Kidney (tissue), 13 donors: ENCODE measurements at regions not wholly inside any gene's neighbourhood (a gene's known extent, or its start where the extent isn't known, plus 50 kb on each side); places are given as distances from the start of the nearest gene placed in this dataset.

Experiments
- DNase-seq, 5 donors: peaks; one replicate each; pipeline ENCODE4 v3.0.0-alpha.2; 2013 to 2020
- FAIRE-seq: peaks from 2 replicates; lab custom pipeline; 2012; peaks lifted over from hg19 to GRCh38; lab: Jason Lieb, UNC
- H3K27ac ChIP-seq, 2 donors: one replicate each; pipeline ENCODE4 v1.7.0; 2013; ENCODE audit warnings: low read depth in 2 of 2, low read length in 2 of 2, inconsistent platforms in 1 of 2
- H3K27me3 ChIP-seq: one replicate; pipeline ENCODE4 v1.7.1; 2013; ENCODE audit warnings: low read length, inconsistent platforms; ENCODE audit not compliant: control insufficient read depth, insufficient read depth
- H3K36me3 ChIP-seq, 3 donors: one replicate each; pipeline versions ENCODE4 v1.7.0 to v1.7.1; 2013; ENCODE audit warnings: low read length in 3 of 3, control low read depth in 1 of 3, inconsistent platforms in 1 of 3; ENCODE audit not compliant: insufficient read depth in 3 of 3, control insufficient read depth in 2 of 3
- H3K4me1 ChIP-seq, 3 donors: one replicate each; pipeline versions ENCODE4 v1.7.0 to v1.7.1; 2013; ENCODE audit warnings: low read length in 3 of 3, inconsistent platforms in 1 of 3, low read depth in 1 of 3; ENCODE audit not compliant: control insufficient read depth in 2 of 3, insufficient read depth in 2 of 3
- H3K4me3 ChIP-seq, 3 donors: one replicate each; pipeline versions ENCODE4 v1.7.0 to v1.8.1; 2013; ENCODE audit warnings: low read length in 3 of 3, control low read depth in 1 of 3, inconsistent platforms in 1 of 3
- H3K9ac ChIP-seq, 3 donors: one replicate each; pipeline versions ENCODE4 v1.7.0 to v1.7.1; 2013; ENCODE audit warnings: low read length in 3 of 3, control low read depth in 1 of 3, inconsistent platforms in 1 of 3
- H3K9me3 ChIP-seq, 3 donors: one replicate each; pipeline versions ENCODE4 v1.7.0 to v1.7.1; 2013; ENCODE audit warnings: low read length in 3 of 3, control low read depth in 1 of 3, inconsistent platforms in 1 of 3; ENCODE audit not compliant: control insufficient read depth in 2 of 3, insufficient read depth in 1 of 3
- intact Hi-C: fragments of 100-400 bp; cut with DNase I; formaldehyde crosslinking; loops from one replicate; pipeline ENCODE4 v1.11.1; 2022
- TF ChIP-seq, protein P1 (sequence below): IDR thresholded peaks from 3 replicates; pipeline ENCODE4 v1.5.1; 2012; ENCODE audit warnings: mild to moderate bottlenecking, moderate library complexity, borderline replicate concordance; ENCODE audit not compliant: insufficient read depth; ENCODE audit errors: extremely low read depth
- donor health status: control.
- donor health status: control.
- donor health status: control.
- donor health status: control.
- donor health status: control.
- donor health status: DM: yes; HTN: yes; CAD: no.
- donor health status: Normal renal cell carcinoma (clear cell type).

- no peaks in the 10 kb centered on the region for H3K9me3 ChIP-seq
- TF ChIP-seq, protein P1, sequence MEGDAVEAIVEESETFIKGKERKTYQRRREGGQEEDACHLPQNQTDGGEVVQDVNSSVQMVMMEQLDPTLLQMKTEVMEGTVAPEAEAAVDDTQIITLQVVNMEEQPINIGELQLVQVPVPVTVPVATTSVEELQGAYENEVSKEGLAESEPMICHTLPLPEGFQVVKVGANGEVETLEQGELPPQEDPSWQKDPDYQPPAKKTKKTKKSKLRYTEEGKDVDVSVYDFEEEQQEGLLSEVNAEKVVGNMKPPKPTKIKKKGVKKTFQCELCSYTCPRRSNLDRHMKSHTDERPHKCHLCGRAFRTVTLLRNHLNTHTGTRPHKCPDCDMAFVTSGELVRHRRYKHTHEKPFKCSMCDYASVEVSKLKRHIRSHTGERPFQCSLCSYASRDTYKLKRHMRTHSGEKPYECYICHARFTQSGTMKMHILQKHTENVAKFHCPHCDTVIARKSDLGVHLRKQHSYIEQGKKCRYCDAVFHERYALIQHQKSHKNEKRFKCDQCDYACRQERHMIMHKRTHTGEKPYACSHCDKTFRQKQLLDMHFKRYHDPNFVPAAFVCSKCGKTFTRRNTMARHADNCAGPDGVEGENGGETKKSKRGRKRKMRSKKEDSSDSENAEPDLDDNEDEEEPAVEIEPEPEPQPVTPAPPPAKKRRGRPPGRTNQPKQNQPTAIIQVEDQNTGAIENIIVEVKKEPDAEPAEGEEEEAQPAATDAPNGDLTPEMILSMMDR: no peak
- DNase-seq (no peak), FAIRE-seq (no peak)
- H3K27ac ChIP-seq: no peak overlapping the region
- no peak overlapping the region for H3K4me3 ChIP-seq
- intact Hi-C loops: no loop called here
- no peak overlapping the region for H3K9ac ChIP-seq
- H3K4me1 ChIP-seq: no peaks in the 10 kb centered on the region
- H3K36me3 ChIP-seq: no peaks in the 10 kb centered on the region
- H3K27me3 ChIP-seq: no peaks in the 10 kb centered on the region
Observed at GRCh38 chr10:44574596-44575480, 189.9 kb upstream of the CXCL12 start.

GRCh38 chr10:44575601-44576380, 190.9 kb upstream of the CXCL12 start:
- H3K27me3 ChIP-seq: no peaks in the 10 kb centered on the region
- H3K9me3 ChIP-seq: no peaks in the 10 kb centered on the region
- H3K27ac ChIP-seq: no peak overlapping the region
- FAIRE-seq (no peak), DNase-seq (no peak)
- TF ChIP-seq, protein P1: no peak
- no peaks in the 10 kb centered on the region for H3K36me3 ChIP-seq
- H3K9ac ChIP-seq: no peak overlapping the region
- H3K4me1 ChIP-seq: no peaks in the 10 kb centered on the region
- intact Hi-C loops: no loop called here
- no peak overlapping the region for H3K4me3 ChIP-seq

- TF ChIP-seq, protein P1: no peak
- H3K4me1 ChIP-seq: no peaks in the 10 kb centered on the region
- no peak overlapping the region for H3K27ac ChIP-seq
- FAIRE-seq: no peak
- peak in 1 of 5 donors; percentile 21 for DNase-seq
- no peaks in the 10 kb centered on the region for H3K36me3 ChIP-seq
- no peak overlapping the region for H3K4me3 ChIP-seq
- H3K27me3 ChIP-seq: no peaks in the 10 kb centered on the region
- H3K9me3 ChIP-seq: no peaks in the 10 kb centered on the region
- intact Hi-C loops: no loop called here
- H3K9ac ChIP-seq: no peak overlapping the region
Observed at GRCh38 chr10:44576702-44577191, 191.8 kb upstream of the CXCL12 start.
